ENCODE measurements at regions not wholly inside any gene's neighbourhood (a gene's known extent, or its start where the extent isn't known, plus 50 kb on each side); places are given as distances from the start of the nearest gene placed in this dataset.
A peak's percentile ranks its signal among the peaks of the same experiment; 100 is the strongest.

- no peak for DNase-seq
Measured at GRCh38 chr5:72007336-72008111, 99.8 kb upstream of the MAP1B start.

- DNase-seq: no peak
Measured at GRCh38 chr5:72009280-72009679, 98.0 kb upstream of the MAP1B start.

DNA sequence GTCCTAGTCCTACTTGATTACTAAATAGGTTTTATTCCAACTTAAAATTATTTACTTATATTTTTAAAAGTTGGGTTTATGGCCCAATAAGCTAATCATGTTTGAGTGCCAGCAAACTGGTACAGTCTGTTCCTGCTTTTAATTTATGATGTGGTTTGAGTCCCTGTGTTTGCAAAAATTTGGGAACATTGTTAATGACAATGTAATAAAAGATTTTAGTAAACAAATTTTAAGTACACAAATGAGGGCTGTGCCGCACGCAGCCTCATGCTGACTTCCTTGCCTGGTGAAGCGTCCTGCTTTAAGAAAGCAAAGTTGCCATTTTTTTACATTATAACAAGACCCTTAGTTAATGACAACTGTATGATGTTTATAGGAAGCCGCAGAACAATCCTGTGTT, 96.8 kb upstream of the MAP1B start:
- no peak for DNase-seq

- no peak for DNase-seq
Measured at GRCh38 chr5:72012906-72013305, 94.4 kb upstream of the MAP1B start.

GRCh38 chr5:72013766-72014624, 93.3 kb upstream of the MAP1B start:
- DNase-seq: no peak

GRCh38 chr5:72015103-72015548, 92.1 kb upstream of the MAP1B start:
- no peak for DNase-seq

DNA sequence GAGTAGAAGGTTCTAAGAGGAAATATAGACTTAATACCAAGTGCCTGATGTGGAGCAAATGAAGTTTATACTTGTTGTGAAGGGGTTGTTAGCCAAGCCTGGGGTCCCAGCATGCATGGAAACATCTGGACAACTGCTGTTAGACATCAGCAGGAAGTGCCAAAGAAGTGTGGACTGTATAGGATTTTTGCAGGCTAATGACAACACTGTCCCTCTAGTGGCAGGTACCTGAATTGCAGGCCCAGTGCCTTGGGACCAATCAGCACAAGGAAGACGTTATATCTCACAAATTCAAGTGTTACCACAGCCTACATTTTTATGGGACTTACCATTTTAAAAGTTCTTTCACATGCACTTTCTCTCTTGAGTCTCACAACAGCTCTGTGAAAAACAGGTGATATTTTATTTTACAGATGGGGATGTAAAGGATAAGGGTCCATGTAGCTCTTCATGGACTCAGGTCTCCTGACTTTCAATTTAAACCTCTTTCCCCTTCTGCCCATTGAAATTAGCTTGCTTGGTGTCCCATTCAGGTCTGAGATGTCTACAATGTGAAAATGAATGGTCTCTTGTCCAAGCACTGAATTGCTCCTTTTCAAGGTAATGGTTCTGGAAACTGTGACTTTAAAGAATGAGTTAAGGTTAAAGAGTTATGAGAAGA, 89.0 kb upstream of the MAP1B start:
- peak in 4 of 5 donors; percentile 12 to 41 (median 23) for DNase-seq

DNA sequence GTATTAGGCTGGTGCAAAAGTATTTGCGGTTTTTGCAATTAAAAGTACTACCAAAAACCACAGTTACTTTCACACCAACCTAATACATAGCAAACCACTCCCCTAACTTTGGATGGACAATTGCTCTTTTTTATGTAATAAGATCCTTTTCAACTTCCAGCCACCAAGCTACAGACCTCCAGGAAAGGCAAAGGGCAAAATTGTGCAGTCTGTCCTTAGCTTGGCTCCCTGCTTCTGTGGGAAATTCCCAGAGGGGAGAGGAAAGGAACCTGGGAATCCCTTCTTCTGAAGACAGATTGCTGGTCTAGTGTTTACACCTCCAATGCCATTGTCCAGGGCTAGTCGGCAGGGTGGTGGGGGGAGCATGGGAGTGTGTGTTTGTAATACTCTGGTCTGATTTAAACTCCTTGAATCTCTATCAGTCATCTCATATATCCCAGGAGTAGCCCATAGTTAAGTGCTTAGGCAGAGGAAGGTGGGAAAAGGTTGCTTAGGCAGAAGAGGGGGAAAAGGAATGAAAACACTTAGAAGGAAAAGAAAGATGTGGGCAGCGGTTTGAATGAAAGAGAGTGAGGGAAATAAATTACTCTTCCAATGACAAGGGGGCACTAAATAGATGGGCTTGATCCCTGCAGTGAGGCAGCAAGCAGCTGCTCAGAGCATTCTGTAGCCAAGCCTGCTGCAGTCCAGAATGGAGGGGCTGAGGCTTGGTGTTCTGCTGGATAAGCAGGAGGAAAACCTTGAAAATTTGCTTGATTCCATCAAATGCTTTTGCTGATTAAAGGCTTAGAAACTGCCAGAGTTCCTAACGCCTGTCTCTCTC, 86.9 kb upstream of the MAP1B start:
- DNase-seq: no peak

GRCh38 chr5:72021651-72022357, 85.5 kb upstream of the MAP1B start:
- DNase-seq: no peak

- no peak for DNase-seq
Measured at GRCh38 chr5:72028382-72028781, 78.9 kb upstream of the MAP1B start.

- no peak for DNase-seq
Measured at GRCh38 chr5:72030237-72030636, 77.0 kb upstream of the MAP1B start.

DNA sequence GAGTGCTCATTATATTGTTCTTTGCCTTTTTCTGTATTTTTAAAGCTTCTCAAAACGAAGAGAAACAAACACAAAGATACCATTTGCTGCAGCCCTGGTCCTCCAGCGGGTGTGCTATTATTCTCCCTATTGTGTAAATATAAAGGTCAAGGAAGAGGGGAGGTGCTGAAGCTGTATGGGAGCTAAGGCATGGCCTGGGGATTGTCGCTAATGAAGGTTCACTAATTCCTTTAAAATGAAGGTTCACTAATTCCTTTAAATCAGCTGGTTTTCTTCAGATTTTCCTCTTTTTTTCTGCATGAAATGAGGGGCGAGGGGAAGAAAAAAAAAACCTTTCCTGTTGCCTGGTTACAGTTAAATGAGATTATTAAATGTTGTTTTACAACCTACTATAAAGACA, 74.5 kb upstream of the MAP1B start:
- no peak for DNase-seq

DNA sequence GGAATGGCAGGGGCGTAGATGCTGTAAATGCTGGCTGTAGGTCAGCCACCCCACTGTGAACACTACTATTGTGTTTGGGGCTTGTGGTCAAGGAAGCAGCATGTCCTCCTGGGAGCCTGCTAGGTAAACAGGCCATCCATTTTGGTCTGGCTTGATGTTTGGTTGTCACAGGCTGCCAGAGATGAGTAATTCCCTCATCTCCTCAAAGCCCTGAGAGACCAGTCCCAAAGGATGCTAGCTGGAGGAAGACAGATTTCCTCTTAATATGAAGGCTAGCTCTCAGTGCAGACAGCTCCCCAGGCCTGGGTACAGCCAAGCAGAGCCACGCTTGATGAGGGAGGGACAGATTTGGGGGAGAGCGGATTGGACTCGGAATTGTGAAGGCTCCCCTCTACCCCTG, 72.5 kb upstream of the MAP1B start:
- DNase-seq: no peak

DNA sequence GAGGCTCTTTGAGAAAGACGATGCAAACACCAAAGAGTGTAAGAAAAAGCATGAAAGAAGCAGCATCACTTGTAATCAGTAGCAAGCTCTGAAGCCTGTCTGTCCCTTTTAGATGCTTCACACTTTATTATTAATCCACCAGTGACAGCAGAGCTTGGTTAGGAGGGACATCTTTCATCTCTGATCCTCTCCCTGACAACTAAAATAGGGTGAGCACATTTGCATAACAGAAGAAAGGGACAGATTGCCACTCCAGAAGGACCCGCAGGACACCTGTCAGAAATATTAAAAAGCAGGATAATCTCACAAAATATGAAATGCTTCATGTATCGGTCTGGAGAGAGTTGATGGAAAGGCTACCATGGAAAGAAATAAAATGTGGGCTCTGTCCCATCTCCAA, 71.4 kb upstream of the MAP1B start:
- DNase-seq: no peak

DNA sequence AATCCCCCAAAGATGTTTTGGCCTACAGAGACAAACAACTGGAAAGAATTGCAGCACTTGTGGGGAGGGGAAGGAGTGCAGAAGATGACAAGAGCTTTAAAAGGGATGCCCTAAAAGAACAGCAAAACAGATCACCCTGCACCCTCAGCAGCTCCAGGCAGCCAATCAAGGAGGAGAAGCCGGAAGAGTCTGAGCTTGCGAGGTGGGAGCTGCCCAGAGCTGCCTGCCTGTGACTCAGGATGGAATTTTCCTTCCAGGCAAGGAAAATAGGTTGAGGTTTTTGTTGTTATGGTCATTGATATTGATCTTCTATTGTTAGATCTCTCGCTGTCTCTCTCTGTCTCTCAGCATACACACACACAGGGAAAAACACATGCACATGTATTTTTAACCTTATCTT, 70.3 kb upstream of the MAP1B start:
- no peak for DNase-seq

- no peak for DNase-seq
Measured at GRCh38 chr5:72040513-72040912, 66.8 kb upstream of the MAP1B start.

DNA sequence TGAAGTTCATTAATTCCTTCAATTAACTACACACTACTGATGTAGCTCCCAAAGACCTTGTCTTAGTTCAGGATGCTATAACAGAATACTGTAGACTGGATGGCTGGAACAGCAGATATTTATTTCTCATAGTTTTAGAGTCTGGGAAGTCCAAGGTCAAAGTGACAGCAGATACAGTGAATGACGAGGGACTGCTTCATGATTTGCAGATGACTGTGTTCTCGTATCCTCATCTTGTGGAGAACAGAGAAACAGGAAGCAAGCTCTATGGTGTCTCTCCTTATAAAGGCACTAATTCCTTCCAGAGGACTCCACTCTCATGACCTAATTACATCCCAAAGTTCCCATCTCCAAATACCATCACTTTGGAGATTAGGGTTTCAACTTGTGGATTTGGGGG, 65.6 kb upstream of the MAP1B start:
- DNase-seq: no peak

- DNase-seq: no peak
Measured at GRCh38 chr5:72042097-72042496, 65.2 kb upstream of the MAP1B start.

GRCh38 chr5:72045692-72046091, 61.6 kb upstream of the MAP1B start:
- DNase-seq: no peak

- DNase-seq: no peak
Measured at GRCh38 chr5:72046106-72046505, 61.2 kb upstream of the MAP1B start.

DNA sequence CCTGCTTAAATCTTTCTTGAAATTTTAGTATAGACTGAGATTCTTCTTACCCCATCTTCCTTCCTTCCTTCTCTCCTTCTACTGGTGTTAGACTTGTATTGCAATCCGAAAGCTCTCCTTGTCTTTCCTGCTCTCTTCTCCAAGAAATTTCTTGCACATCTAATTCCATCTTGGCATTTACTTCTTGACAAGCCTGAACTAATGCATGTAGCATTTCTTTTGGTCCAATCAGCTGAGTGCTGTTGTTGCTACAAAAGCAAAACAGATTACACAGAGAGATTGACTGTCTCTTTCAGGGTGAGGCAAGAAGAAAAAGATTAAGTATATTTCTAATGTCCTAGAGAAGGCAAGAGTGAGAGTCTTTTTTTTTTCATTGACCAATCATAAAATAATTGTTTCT, 51.6 kb upstream of the MAP1B start:
- no peak for DNase-seq

All from T-helper 1 cell (primary cell).